ENCODE measurements at regions not wholly inside any gene's neighbourhood (a gene's known extent, or its start where the extent isn't known, plus 50 kb on each side); places are given as distances from the start of the nearest gene placed in this dataset.
"Not testable (repeated sequence)": the region's sequence is repeated elsewhere in the genome, so short reads cannot be mapped to it uniquely, and the experiment has no call there.

DNA sequence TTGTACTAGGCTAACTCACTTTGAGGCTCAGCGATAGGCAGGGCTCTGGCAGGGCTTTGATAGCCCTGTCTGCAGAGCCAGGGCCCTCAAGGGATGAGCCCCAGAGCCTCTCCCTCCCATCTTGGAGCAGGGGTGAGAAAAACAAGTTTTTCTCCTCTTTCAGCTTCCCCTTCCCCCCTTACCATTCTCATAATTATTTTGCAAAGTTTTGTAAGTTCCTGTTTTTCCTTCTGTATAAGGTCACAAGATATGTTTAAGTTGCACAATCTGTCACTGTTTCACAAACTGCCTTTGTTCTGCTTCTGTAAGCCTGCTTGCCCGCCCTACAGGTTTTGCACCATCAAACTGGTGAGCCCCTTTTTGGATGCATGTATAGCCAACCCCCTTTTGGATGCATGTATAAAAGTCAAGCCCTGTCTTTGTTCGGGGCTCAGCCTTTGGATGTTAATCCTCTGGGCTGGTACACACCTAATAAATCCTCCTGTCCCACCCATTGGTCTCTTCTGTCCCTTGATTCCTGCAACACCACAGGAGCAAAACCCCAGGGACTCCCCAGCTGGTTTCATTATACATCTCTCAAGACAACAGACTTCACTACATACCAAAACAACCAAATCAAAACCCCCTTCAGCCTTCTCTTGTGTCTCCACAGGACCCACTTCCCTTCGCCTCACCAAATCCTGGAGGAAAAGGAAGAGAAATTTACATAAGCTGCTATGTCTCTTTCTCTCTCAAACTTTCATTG lies 52.5 kb upstream of the RESF1 start:
- no peak for DNase-seq

DNA sequence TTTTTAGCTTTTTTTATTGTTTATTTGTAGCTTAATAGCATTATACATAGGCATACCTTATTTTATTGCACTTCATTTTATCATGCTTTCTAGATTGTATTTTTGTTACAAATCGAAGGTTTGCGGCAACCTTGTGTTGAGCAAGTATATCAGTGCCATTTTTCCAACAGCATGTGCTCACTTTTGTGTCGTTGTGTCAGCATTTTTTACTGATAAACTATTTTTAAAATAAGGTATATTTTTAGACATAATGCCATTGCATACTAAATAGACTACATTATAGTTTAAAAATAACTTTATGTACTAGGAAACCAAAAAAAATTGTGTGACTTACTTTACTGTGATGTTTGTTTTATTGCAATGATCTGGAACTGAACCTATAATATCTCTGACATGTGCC lies 56.2 kb upstream of the RESF1 start:
- DNase-seq, result no peak

GRCh38 chr12:31900271-31900670 lies 58.9 kb upstream of the RESF1 start:
- no peak for DNase-seq

DNA sequence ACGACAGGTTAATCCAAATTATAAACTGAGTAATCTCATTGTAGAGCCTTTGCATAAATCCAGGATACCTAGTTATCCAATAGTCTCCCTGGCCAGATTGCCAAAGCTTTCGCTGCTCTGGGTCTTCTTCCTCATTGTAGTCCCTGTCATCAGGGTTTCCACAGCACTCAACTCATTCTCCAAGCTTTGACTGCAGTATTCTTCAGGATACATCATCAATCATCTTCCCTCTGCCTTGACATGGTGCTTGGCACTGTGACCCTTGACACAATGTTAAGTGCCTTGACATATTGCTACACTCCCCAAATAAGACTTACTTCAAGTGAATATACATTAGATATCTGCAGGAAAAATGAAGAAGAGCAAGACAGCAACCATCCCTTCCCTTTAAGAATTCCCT lies 60.1 kb upstream of the RESF1 start:
- no peak for DNase-seq

- DNase-seq, result peak in 1 of 2 experiments; percentile 45
Observed at GRCh38 chr12:31897781-31898503, 61.3 kb upstream of the RESF1 start.

- DNase-seq, result not testable (repeated sequence)
Observed at GRCh38 chr12:31897092-31897491, 62.1 kb upstream of the RESF1 start.

- DNase-seq, result no peak
Observed at GRCh38 chr12:31896514-31897039, 62.6 kb upstream of the RESF1 start.

DNA sequence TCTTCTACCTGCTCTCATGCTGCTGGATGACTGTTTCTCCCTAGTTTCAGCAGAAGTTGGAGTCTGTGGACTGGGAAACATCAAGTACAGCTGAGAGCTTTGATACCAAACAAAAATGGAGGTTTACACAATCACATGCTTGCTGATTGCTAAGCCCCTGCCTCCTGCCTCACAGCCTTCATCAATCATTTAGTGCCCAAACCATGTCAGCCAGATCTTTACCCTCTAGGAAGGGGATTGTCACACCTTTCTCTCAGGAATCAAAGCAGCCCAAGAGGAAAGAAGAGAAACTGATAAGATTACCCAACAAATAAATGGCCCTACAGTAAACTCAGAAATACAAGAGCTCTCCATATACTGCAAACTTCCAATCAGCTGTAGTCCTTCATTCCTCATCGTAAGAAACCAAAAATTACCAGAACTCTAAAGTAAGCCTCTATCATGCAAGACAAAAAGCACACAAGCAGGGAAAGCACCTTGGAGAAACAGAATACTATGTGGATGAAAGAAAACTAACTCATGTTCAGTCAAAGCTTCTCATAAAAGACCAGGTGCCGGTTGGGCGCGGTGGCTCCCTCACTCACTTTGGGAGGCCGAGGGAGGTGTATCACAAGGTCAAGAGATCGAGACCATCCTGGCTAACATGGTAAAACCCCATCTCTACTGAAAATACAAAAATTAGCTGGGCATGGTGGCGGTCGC lies 63.6 kb upstream of the RESF1 start:
- no peak for DNase-seq

DNA sequence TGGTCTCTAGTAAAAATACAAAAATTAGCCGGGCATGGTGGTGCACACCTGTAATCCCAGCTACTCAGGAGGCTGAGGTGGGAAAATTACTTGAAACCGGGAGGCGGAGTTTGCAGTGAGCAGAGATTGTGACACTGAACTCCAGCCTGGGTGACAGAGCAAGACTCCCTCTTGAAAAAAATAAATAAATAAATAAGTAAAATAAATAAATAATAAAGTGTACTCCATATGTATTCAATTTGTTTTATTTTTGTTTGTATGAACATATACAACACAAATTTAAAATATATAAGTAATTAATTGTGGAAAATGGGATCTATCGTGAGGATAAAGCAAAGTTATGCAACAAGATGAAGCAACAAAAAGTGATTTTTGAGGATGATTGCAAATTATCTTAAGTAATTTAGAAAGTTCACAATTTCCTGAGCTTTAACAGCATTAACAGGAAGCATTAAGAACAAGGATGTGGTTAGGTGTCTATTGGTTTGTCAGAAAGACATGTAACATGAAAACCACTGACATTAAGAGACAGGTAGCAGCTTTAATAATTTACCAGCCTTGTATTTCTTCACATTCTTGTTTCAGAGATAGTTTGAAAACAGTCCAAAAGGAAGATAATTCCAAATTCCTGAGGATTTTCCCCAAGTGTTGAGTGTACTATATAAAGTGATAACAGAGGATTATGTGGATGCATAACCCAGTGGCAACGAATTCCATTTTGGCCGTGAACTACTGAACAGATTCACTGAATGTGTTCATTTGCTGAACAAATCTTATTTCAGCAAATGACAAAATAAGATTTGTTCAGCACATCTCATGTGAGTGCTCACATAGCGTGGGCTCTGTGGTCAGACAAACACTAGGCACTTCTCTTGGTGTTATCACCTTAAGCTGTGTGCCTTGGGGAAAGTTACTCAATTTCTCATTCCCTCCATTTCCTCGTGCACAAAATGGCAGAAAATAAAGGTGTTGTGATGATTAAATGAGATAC lies 68.6 kb upstream of the RESF1 start:
- DNase-seq, result no peak

DNA sequence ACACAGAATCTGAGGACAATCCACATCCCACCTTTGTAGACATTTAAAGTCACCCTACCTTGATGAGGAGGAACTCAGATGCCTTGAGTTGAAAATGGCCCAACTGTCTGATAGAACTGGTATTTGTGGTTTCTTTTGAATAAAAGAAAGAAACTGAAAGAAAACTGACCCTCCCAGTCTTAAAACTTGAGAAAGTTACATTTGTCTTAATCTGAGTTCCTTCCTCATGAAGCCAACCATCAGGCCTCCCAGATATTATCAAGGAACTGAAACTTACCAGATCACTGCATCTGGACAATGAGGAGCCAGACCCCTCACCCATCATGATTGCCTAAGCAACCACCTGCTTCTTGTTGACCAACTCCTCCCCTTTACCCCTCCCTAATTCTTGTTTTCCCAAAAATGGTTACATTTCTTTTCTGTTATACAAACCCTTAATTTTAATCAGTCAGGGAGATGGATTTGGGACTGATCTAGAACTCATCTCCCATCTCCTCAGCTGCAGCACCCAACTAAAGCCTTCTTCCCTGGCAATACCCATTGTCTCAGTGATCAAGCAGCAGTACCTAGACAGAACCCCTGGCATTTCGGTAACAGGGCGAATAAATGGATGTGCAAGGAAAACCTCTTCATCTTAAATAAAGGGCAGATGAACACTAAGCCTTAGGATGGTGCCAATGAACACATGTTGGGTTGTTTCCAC lies 72.0 kb upstream of the RESF1 start:
- DNase-seq, result no peak

DNA sequence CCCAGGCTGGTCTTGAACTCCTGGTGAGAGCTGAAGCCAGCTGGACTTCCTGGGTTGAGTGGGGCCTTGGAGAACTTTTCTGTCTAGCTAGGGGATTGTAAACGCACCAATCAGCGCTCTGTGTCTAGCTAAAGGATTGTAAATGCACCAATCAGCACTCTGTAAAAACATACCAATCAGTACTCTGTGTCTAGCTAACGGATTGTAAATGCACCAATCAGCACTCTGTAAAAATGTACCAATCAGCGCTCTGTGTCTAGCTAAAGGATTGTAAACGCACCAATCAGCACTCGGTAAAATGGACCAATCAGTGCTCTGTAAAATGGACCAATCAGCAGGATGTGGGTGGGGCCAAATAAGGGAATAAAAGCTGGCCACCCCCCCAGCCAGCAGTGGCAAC lies 76.5 kb upstream of the RESF1 start:
- not testable (repeated sequence) for DNase-seq

DNA sequence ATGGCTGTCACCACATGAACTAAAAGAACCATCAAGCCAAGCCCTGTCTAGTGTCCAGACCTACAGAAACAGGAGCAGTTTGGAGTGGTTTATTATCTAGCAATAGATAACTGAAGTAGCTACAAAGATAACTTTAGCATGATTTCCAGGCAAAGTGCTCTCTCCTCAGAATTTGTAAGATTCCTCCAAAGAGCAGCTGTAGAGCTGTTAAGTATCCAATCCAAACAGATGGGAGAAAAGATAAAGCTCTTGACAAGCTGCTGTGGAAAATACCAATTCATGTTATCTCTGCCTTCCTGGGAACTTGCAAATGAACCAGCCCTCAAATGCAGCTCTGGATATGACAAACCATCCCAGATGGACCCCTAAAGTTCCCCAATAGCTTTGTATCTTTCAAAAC lies 78.9 kb upstream of the RESF1 start:
- no peak for DNase-seq

GRCh38 chr12:31877884-31878283 lies 81.3 kb upstream of the RESF1 start:
- DNase-seq, result peak in 1 of 2 experiments; percentile 51

DNA sequence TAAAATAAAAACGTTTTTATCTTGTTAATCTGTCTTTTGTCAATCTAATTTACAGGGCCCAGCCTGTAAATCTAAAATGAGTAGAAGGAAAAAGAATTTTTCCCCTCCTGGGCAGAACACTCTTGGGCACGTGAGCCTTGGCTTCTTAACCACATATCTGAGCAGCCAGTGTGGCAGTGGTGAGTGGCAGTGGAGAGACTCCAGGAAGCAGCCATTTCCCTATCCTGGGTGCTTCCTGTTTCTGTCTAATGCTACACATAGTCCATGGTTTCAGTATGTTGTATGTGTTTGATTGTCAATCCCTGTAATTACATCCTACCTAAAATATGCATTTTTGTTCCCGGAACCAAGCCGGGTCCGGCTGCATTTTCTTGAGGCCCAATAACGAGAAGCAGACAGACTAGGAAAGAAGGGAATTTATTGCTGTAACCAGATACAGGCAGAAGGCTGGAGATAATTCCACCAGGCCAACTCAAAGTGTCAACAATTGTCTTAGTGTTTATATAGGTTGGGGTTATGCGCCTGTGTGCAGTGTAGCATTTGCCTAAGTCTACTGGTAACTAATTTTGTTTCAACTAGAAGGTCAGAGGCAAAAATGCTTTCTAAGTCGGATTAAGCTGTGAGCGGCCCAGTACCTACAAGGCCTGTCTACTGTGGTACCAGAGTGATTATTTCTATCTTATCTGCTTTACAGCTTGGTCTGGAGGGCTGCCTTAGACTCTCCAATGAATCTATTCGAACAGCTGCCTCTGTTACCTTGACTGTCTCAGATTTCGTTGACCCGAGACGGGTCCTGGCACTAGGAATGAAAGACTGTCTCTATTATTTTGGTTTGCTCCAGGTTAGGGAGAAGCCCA lies 82.4 kb upstream of the RESF1 start:
- DNase-seq, result no peak

- no peak for DNase-seq
Observed at GRCh38 chr12:31875609-31875964, 83.6 kb upstream of the RESF1 start.

- no peak for DNase-seq
Observed at GRCh38 chr12:31874961-31875608, 84.1 kb upstream of the RESF1 start.

- no peak for DNase-seq
Observed at GRCh38 chr12:31872831-31873604, 86.2 kb upstream of the RESF1 start.

- no peak for DNase-seq
Observed at GRCh38 chr12:31869972-31870371, 89.2 kb upstream of the RESF1 start.

DNA sequence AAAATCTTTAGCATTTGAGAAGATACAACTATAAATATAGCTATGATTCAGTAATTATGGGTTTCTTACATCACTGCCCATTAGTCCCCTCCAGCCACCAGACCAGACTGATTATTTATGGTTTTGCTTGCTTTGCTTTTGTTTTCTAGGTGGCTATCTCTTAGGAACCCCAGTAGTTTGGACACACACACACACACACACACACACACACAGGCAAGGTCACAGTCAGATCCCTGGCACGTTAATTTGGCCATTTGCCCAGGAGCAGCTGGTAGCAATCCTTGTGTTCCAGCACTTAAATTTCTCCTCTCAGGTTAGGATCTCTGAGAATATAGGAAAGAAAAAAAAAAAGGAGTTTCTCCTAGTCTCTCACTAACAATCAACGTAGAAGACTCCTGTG lies 90.2 kb upstream of the RESF1 start:
- peak; percentile 46 to 79 for DNase-seq
